Naive thymus-derived CD8-positive, alpha-beta T cell (primary cell): ENCODE measurements at regions not wholly inside any gene's neighbourhood (a gene's known extent, or its start where the extent isn't known, plus 50 kb on each side); places are given as distances from the start of the nearest gene placed in this dataset.
A peak's percentile ranks its signal among the peaks of the same experiment; 100 is the strongest.

Experiments
- ATAC-seq, 2 donors: fragments of 150-1000 bp; cut with Tn5 transposase in 1 of 2; sonication (Bioruptor Pico), chemical (Tn5 transposase) in 1 of 2; 1 replicate in 1 of 2; 2 replicates in 1 of 2; pipeline ENCODE4 v1.10.0; 2021; ENCODE audit warnings: mild to moderate bottlenecking in 2 of 2, moderate library complexity in 2 of 2
- POLR2A ChIA-PET: fragments of 350-600 bp; sonication (Branson Sonifier 250); formaldehyde crosslinking; loops from one replicate; lab custom pipeline; 2021; ENCODE audit warnings: antibody characterized with exemption; lab: Charles Lee
- DNase-seq, 10 donors: peaks; one replicate each; pipeline versions ENCODE4 v3.0.0 to v3.0.0-alpha.2; 2020 to 2022
- H3K27ac Mint-ChIP-seq, 10 donors: one replicate each; pipeline ENCODE4 v1.8.0; 2020 to 2022; ENCODE audit warnings: mild to moderate bottlenecking in 10 of 10, mixed read lengths in 10 of 10, moderate library complexity in 4 of 10, inconsistent platforms in 1 of 10
- H3K27me3 Mint-ChIP-seq, 5 donors: one replicate each; pipeline ENCODE4 v1.8.0; 2021 to 2022; ENCODE audit warnings: mixed read lengths in 5 of 5
- H3K36me3 Mint-ChIP-seq, 3 donors: one replicate each; pipeline ENCODE4 v1.8.0; 2020 to 2022; ENCODE audit warnings: mixed read lengths in 3 of 3, mild to moderate bottlenecking in 2 of 3, inconsistent platforms in 1 of 3
- H3K4me1 Mint-ChIP-seq, 4 donors: one replicate each; pipeline ENCODE4 v1.8.0; 2021 to 2022; ENCODE audit warnings: mixed read lengths in 4 of 4
- H3K4me3 Mint-ChIP-seq, 10 donors: one replicate each; pipeline ENCODE4 v1.8.0; 2020 to 2022; ENCODE audit warnings: mild to moderate bottlenecking in 10 of 10, mixed read lengths in 10 of 10, moderate library complexity in 6 of 10, inconsistent platforms in 1 of 10
- H3K9me3 Mint-ChIP-seq, 9 donors: one replicate each; pipeline ENCODE4 v1.8.0; 2020 to 2022; ENCODE audit warnings: mixed read lengths in 9 of 9, mild to moderate bottlenecking in 3 of 9, inconsistent platforms in 1 of 9, moderate library complexity in 1 of 9

DNA sequence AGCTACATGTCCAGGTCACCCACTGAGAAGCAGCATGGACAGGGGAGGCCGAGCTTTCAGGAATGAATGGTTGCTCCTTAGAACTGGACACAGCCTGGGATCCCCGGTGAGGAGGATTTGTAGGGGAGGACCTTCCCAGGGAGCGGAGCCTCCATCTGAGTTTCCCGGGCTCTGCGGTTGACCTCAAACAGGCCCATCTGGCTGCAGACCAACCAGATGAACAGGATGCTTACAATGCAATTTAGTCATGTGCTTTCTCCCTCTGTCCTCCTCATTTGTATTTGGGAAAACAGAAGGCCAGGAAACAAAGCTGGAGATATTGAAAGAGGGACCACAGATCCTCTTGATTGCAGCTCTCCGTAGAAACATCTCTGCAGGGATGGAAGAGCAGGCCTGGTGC lies 104.8 kb downstream of the EMX2 start:
- no peak overlapping the region for H3K27ac Mint-ChIP-seq
- H3K4me1 Mint-ChIP-seq = no peaks in the 10 kb centered on the region
- H3K36me3 Mint-ChIP-seq = no peaks in the 10 kb centered on the region
- POLR2A ChIA-PET = no interaction called here
- peaks cover 0 to 14% (median 5%) of the 10 kb centered on the region in 9 donors for H3K9me3 Mint-ChIP-seq
- H3K27me3 Mint-ChIP-seq = peaks cover 5 to 35% (median 18%) of the 10 kb centered on the region in 5 donors
- no peak for ATAC-seq
- H3K4me3 Mint-ChIP-seq = no peak overlapping the region
- no peak for DNase-seq

DNA sequence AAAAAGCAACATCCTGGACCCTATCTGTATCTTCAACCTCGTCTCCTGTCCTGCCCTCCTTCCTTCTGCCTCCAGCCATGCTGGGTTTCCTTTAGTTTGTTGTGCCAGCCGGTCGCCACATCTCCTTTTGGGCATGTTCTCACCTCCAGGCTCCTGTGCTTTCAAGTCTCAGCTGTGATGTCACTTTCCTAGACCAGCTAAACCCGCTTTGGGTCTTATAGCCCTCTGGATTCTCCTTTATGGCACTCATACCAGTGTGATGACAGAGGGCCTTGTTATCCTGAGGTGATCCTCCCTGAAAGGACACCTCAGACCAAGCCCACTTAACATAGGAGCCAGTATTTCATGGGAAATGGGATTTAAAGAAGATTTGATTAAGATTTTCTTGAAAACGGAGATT lies 108.6 kb downstream of the EMX2 start:
- no peak for ATAC-seq
- Mint-ChIP-seq H3K27me3 (peaks cover 2 to 17% (median 10%) of the 10 kb centered on the region in 5 donors), H3K27ac (no peak overlapping the region), H3K9me3 (peaks cover 0 to 14% (median 11%) of the 10 kb centered on the region in 9 donors), H3K4me1 (no peaks in the 10 kb centered on the region), H3K4me3 (no peak overlapping the region), H3K36me3 (peaks cover 0 to 6% (median 0%) of the 10 kb centered on the region in 3 donors)
- DNase-seq = no peak
- POLR2A ChIA-PET = no interaction called here

DNA sequence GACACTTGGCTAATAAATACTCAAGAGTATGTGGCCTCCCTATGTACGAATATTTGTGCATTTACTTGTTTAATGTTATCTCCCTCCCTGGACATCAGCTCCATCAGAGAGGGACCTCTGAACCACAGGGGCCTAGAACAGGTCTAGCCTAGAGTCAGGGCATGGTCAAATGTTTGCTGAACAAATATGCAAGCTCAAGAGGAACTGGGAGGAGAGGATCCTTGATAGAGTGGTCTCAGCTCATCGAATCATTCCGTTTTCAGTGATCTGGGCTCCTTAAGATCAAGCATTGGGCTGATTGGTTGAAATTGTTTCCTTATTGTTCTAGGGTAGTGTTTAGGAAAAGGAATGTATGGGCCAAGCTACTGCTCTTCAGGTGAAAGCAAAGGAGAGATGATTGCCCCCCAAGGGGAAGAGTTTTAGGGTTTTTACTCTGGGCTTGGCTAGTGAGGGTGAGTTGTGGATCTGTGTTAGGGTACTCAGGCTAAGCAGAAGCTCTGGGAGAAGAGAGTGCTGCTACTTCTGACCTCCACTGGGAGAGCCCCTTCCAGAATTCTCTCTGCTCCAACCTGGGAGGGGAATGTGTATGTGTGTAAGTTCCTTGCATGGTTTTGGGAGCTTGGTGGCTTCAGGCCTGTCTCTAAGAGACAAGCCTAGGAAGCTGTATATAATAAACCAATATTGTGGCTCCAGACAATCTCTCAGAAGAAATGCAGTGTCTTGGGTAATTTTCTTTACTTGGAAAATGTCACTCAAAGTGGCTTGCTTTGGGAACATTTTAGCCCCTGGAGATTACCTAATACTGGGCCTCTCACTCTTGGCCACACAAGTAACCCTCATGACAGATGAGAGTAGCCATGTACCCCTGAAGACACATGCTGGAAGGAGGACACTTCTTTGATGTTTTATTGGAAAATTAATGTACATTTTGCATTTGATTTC lies 110.0 kb downstream of the EMX2 start:
- ATAC-seq (no peak), DNase-seq (no peak)
- H3K27ac Mint-ChIP-seq = no peak overlapping the region
- peaks cover 0 to 10% (median 0%) of the 10 kb centered on the region in 3 donors for H3K36me3 Mint-ChIP-seq
- peaks cover 0 to 16% (median 11%) of the 10 kb centered on the region in 9 donors for H3K9me3 Mint-ChIP-seq
- H3K27me3 Mint-ChIP-seq = peaks cover 2 to 27% (median 7%) of the 10 kb centered on the region in 5 donors
- POLR2A ChIA-PET = no interaction called here
- no peak overlapping the region for H3K4me3 Mint-ChIP-seq
- H3K4me1 Mint-ChIP-seq = no peaks in the 10 kb centered on the region

DNA sequence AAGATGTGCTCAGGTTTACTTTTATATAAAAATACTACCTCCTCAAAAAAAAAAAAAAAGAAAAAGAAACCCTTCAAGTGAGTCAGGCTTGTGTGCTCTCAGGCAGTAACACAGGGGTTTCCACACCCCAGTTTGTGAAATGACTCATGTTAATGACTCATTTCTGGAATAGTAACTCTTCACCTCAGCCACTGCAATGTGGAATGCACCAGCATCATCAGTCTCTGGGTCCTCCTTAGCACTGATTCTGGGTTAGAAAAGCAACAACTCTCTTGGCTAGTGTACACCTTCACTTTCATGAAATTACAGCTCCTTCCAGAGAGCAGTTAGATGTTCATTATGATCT lies 110.6 kb downstream of the EMX2 start:
- peaks cover 0 to 16% (median 11%) of the 10 kb centered on the region in 9 donors for H3K9me3 Mint-ChIP-seq
- H3K27me3 Mint-ChIP-seq = peaks cover 0 to 33% (median 11%) of the 10 kb centered on the region in 5 donors
- no peaks in the 10 kb centered on the region for H3K4me1 Mint-ChIP-seq
- POLR2A ChIA-PET = no interaction called here
- peaks cover 0 to 10% (median 0%) of the 10 kb centered on the region in 3 donors for H3K36me3 Mint-ChIP-seq
- no peak overlapping the region for H3K4me3 Mint-ChIP-seq
- H3K27ac Mint-ChIP-seq = no peak overlapping the region
- no peak for DNase-seq
- no peak for ATAC-seq

DNA sequence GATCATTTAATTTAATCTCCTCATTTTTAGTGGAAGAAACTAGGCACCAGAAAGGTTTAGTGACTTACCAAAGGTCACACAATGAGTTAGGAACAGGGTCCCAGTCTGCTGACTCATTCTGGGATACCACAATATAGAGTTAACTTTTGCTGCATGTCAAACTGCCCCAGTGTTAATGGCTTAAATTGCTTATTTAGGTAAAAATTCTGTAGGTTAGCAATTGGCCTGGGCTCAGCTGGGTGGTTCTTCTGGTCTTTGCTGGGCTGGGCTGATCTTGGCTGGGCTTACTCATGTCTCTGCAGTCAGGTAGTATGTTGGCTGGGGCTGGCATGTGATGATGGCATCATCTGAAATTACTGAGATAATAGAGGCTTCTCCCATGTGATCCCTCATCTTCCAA lies 111.6 kb downstream of the EMX2 start:
- Mint-ChIP-seq H3K27me3 (peaks cover 0 to 42% (median 11%) of the 10 kb centered on the region in 5 donors), H3K36me3 (peaks cover 0 to 10% (median 0%) of the 10 kb centered on the region in 3 donors), H3K27ac (no peak overlapping the region)

DNA sequence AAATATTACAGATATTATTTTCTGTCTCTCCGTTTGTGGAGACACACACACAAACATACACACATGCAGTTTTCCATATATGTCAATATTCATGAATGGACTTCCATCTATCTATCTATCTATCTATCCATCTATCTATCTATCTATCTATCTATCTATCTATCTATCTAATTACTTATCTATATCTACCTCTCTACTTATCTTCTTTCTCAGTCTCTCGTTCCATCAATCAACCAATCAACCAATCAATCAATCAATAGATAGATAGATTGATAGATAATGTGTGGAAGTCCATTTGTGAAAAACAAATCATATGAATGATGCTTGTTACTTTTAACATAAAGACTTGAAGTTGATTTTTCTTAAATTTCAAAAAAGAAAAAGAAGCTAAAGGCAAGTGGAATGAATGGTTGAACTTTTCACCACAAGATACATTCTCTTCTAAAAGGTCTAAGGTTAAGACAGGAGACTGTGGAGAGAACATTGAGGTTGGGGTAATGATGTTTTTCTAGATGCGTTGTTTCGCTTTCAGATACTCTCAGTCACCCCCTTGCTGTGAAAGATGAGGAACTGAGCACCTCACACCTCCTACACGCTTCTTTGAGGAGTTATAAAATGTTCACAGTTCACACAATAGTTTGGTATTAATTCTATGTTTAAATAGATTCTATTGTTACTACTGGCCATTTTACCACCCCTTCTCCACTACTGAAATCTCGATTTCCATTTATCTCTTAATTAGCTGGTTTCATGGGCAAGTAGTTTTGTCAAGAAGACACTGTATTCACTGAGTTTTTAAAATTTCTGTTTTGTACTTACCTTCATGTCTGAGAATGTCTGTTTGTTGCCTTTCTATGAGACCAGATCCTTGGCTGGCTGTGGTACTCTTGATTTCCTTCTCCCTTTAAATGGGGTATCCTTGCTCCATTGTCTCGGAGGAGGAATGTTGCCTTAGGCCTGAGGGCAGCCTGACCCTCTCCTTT lies 114.1 kb downstream of the EMX2 start:
- Mint-ChIP-seq H3K9me3 (peaks cover 0 to 16% (median 5%) of the 10 kb centered on the region in 9 donors), H3K4me1 (no peaks in the 10 kb centered on the region), H3K36me3 (peaks cover 0 to 10% (median 0%) of the 10 kb centered on the region in 3 donors), H3K27me3 (peaks cover 1 to 40% (median 10%) of the 10 kb centered on the region in 5 donors), H3K27ac (peak overlapping the region in 1 of 10 donors; percentile 17), H3K4me3 (no peak overlapping the region)
- ATAC-seq = no peak
- POLR2A ChIA-PET = no interaction called here
- DNase-seq = no peak

More for the DNA sequence above, 111.6 kb downstream of the EMX2 start:
- POLR2A ChIA-PET = no interaction called here
- peaks cover 0 to 16% (median 11%) of the 10 kb centered on the region in 9 donors for H3K9me3 Mint-ChIP-seq
- no peak overlapping the region for H3K4me3 Mint-ChIP-seq
- no peak for DNase-seq
- no peak for ATAC-seq
- H3K4me1 Mint-ChIP-seq = no peaks in the 10 kb centered on the region

DNA sequence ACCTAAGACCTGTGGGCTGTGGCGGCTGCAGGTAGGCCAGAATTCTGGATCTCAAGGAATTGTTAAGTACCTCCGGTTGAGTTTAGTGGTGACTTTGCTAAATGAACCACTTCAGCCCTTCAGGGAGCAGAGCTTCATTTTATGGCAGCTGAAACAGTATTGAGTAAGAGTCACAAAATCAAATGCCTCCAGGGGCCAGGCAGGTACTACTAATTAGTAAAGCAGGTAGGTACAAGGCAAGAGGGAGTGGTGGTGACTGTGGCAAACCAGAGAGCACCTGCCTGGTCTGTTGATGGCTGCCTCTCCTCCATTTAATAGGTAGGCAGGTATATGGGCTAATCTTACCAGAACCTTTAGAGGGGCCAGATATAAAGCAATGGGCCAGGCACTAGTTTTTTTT lies 118.8 kb downstream of the EMX2 start:
- no peak overlapping the region for H3K4me3 Mint-ChIP-seq
- peaks cover 1 to 38% (median 11%) of the 10 kb centered on the region in 5 donors for H3K27me3 Mint-ChIP-seq
- H3K36me3 Mint-ChIP-seq = peaks cover 0 to 3% (median 0%) of the 10 kb centered on the region in 3 donors
- H3K9me3 Mint-ChIP-seq = peaks cover 0 to 3% (median 0%) of the 10 kb centered on the region in 9 donors
- peak overlapping the region in 1 of 10 donors; percentile 49 for H3K27ac Mint-ChIP-seq
- no peak for DNase-seq
- no peaks in the 10 kb centered on the region for H3K4me1 Mint-ChIP-seq
- POLR2A ChIA-PET = no interaction called here
- ATAC-seq = no peak

- ATAC-seq = no peak
- H3K27me3 Mint-ChIP-seq = peaks cover 6 to 37% (median 14%) of the 10 kb centered on the region in 5 donors
- H3K4me3 Mint-ChIP-seq = no peak overlapping the region
- POLR2A ChIA-PET = no interaction called here
- H3K36me3 Mint-ChIP-seq = no peaks in the 10 kb centered on the region
- H3K4me1 Mint-ChIP-seq = no peaks in the 10 kb centered on the region
- H3K9me3 Mint-ChIP-seq = peaks cover 0 to 2% (median 0%) of the 10 kb centered on the region in 9 donors
- no peak for DNase-seq
- H3K27ac Mint-ChIP-seq = no peak overlapping the region
Measured at GRCh38 chr10:117662126-117662525, 119.6 kb downstream of the EMX2 start.

GRCh38 chr10:117662751-117663540 lies 120.4 kb downstream of the EMX2 start:
- Mint-ChIP-seq H3K9me3 (peaks cover 0 to 2% (median 0%) of the 10 kb centered on the region in 9 donors), H3K36me3 (no peaks in the 10 kb centered on the region), H3K27ac (no peak overlapping the region), H3K4me3 (no peak overlapping the region), H3K4me1 (no peaks in the 10 kb centered on the region), H3K27me3 (peaks cover 5 to 37% (median 9%) of the 10 kb centered on the region in 5 donors)
- POLR2A ChIA-PET = no interaction called here
- DNase-seq = peak in 1 of 10 donors; percentile 56
- no peak for ATAC-seq

- no peak for ATAC-seq
- Mint-ChIP-seq H3K4me1 (no peaks in the 10 kb centered on the region), H3K9me3 (peaks cover 0 to 2% (median 0%) of the 10 kb centered on the region in 9 donors), H3K36me3 (no peaks in the 10 kb centered on the region), H3K27ac (no peak overlapping the region), H3K27me3 (peaks cover 5 to 33% (median 9%) of the 10 kb centered on the region in 5 donors), H3K4me3 (no peak overlapping the region)
- DNase-seq = no peak
- POLR2A ChIA-PET = no interaction called here
Measured at GRCh38 chr10:117663750-117664149, 121.2 kb downstream of the EMX2 start.

DNA sequence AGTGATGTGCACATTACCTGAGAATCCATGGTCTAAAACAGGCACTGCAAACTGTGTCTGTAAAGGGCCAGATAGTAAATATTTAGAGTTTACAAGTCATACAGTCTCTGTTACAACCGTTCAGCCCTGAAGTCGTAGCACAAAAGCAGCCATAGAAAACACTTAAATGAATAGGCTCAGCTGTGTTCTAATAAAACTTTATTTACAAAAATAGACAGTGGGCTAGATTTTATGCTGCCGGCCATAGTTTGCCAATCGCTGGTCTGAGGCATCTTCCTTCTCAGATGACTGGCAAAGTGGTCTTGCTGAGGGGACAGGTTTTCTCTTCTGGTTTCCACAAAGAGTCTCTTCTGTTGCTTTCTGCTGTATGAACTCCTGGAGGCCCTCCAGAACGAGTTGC lies 121.7 kb downstream of the EMX2 start:
- Mint-ChIP-seq H3K27me3 (peaks cover 5 to 32% (median 9%) of the 10 kb centered on the region in 5 donors), H3K36me3 (no peaks in the 10 kb centered on the region), H3K4me1 (no peaks in the 10 kb centered on the region), H3K9me3 (peaks cover 0 to 2% (median 0%) of the 10 kb centered on the region in 9 donors), H3K27ac (no peak overlapping the region), H3K4me3 (no peak overlapping the region)
- DNase-seq (no peak), ATAC-seq (no peak)
- POLR2A ChIA-PET = no interaction called here

DNA sequence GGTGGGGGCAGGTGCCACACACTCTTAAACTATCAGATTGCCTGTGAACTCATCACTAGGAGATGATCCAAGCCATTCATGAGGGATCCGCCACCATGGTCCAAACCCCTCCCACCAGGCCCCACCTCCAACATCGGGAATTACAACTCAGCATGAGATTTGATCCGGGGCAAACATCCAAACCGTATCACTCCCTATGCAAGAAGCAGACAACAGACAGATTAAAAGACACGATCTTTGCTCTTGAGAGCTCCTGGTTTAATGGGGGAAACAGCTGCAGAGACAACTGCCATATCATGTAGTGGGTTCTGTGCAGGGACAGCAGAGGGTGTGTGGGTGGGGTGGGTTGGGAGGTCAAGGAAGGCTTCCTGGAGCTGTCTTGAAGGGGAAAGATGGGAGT lies 123.6 kb downstream of the EMX2 start:
- peaks cover 5 to 22% (median 6%) of the 10 kb centered on the region in 5 donors for H3K27me3 Mint-ChIP-seq
- H3K4me1 Mint-ChIP-seq = no peaks in the 10 kb centered on the region
- H3K4me3 Mint-ChIP-seq = no peak overlapping the region
- H3K36me3 Mint-ChIP-seq = no peaks in the 10 kb centered on the region
- POLR2A ChIA-PET = no interaction called here
- DNase-seq (no peak), ATAC-seq (no peak)
- peaks cover 0 to 2% (median 0%) of the 10 kb centered on the region in 9 donors for H3K9me3 Mint-ChIP-seq
- no peak overlapping the region for H3K27ac Mint-ChIP-seq
